CD4-positive, alpha-beta memory T cell (primary cell): ENCODE measurements at regions not wholly inside any gene's neighbourhood (a gene's known extent, or its start where the extent isn't known, plus 50 kb on each side); places are given as distances from the start of the nearest gene placed in this dataset.
A peak's percentile ranks its signal among the peaks of the same experiment; 100 is the strongest.

Source experiments
- CTCF ChIA-PET: fragments of 350-600 bp; sonication (Branson Sonifier 250); formaldehyde crosslinking; loops from one replicate; lab custom pipeline; 2021; ENCODE audit warnings: inconsistent platforms; ENCODE audit not compliant: partially characterized antibody; lab: Charles Lee
- POLR2A ChIA-PET: fragments of 350-600 bp; sonication (Branson Sonifier 250); formaldehyde crosslinking; loops from one replicate; lab custom pipeline; 2021; ENCODE audit not compliant: partially characterized antibody; lab: Charles Lee
- DNase-seq, 5 donors: peaks; one replicate each; pipeline versions ENCODE4 v3.0.0 to v3.0.0-alpha.2; 2020 to 2022; ENCODE audit warnings: mixed read lengths in 1 of 5
- H3K27ac ChIP-seq: one replicate; pipeline ENCODE4 v1.7.0; 2013; ENCODE audit warnings: low read depth, low read length
- H3K27me3 ChIP-seq: 2 replicates; pipeline ENCODE4 v1.7.0; 2013; ENCODE audit warnings: mild to moderate bottlenecking, low read length, moderate library complexity; ENCODE audit not compliant: insufficient read depth
- H3K36me3 ChIP-seq: 2 replicates; pipeline ENCODE4 v1.7.0; 2013; ENCODE audit warnings: mild to moderate bottlenecking, low read length, moderate library complexity; ENCODE audit not compliant: insufficient read depth
- H3K4me1 ChIP-seq: 2 replicates; pipeline ENCODE4 v1.7.0; 2013; ENCODE audit warnings: mild to moderate bottlenecking, low read length, moderate library complexity; ENCODE audit not compliant: insufficient read depth
- H3K4me3 ChIP-seq, 2 donors: one replicate each; pipeline ENCODE4 v1.7.0; 2013; ENCODE audit warnings: low read length in 2 of 2, mild to moderate bottlenecking in 1 of 2
- H3K9me3 ChIP-seq, 2 donors: one replicate each; pipeline ENCODE4 v1.7.0; 2013; ENCODE audit warnings: low read length in 2 of 2, control low read depth in 1 of 2; ENCODE audit not compliant: control insufficient read depth in 1 of 2
- H3K27ac Mint-ChIP-seq, 7 donors: one replicate each; pipeline ENCODE4 v1.8.0; 2020 to 2021; ENCODE audit warnings: mixed read lengths in 7 of 7, mild to moderate bottlenecking in 6 of 7, inconsistent platforms in 3 of 7, moderate library complexity in 3 of 7
- H3K27me3 Mint-ChIP-seq, 2 donors: one replicate each; pipeline ENCODE4 v1.8.0; 2020 to 2021; ENCODE audit warnings: mixed read lengths in 2 of 2
- H3K36me3 Mint-ChIP-seq, 2 donors: one replicate each; pipeline ENCODE4 v1.8.0; 2020 to 2021; ENCODE audit warnings: mixed read lengths in 2 of 2, inconsistent platforms in 1 of 2, mild to moderate bottlenecking in 1 of 2
- H3K4me1 Mint-ChIP-seq, 4 donors: one replicate each; pipeline ENCODE4 v1.8.0; 2020 to 2021; ENCODE audit warnings: mixed read lengths in 4 of 4, mild to moderate bottlenecking in 1 of 4
- H3K4me3 Mint-ChIP-seq, 8 donors: one replicate each; pipeline ENCODE4 v1.8.0; 2020 to 2021; ENCODE audit warnings: mixed read lengths in 8 of 8, mild to moderate bottlenecking in 7 of 8, moderate library complexity in 6 of 8, inconsistent platforms in 3 of 8
- H3K9me3 Mint-ChIP-seq, 8 donors: one replicate each; pipeline ENCODE4 v1.8.0; 2020 to 2021; ENCODE audit warnings: mixed read lengths in 8 of 8, mild to moderate bottlenecking in 5 of 8, inconsistent platforms in 3 of 8, moderate library complexity in 1 of 8
- intact Hi-C: fragments of 100-400 bp; cut with micrococcal nuclease; formaldehyde crosslinking; loops from one replicate; pipeline ENCODE4 v1.15.1; 2023

GRCh38 chr21:35507181-35507759 lies 458.2 kb upstream of the RUNX1 start:
- no peak for DNase-seq
- POLR2A ChIA-PET, result no interaction called here
- Mint-ChIP-seq H3K36me3 (no peaks in the 10 kb centered on the region), H3K27me3 (peaks cover 2 to 18% of the 10 kb centered on the region in 2 donors), H3K4me3 (no peak overlapping the region), H3K27ac (no peak overlapping the region), H3K9me3 (no peaks in the 10 kb centered on the region), H3K4me1 (peaks cover 13 to 20% (median 18%) of the 10 kb centered on the region in 4 donors)
- intact Hi-C loops, result no loop called here
- no peak overlapping the region for H3K27ac ChIP-seq
- H3K27me3 ChIP-seq, result no peaks in the 10 kb centered on the region
- CTCF ChIA-PET, result no interaction called here
- H3K36me3 ChIP-seq, result no peaks in the 10 kb centered on the region
- peaks cover 19% of the 10 kb centered on the region for H3K4me1 ChIP-seq
- H3K4me3 ChIP-seq, result no peak overlapping the region
- H3K9me3 ChIP-seq, result no peaks in the 10 kb centered on the region

DNA sequence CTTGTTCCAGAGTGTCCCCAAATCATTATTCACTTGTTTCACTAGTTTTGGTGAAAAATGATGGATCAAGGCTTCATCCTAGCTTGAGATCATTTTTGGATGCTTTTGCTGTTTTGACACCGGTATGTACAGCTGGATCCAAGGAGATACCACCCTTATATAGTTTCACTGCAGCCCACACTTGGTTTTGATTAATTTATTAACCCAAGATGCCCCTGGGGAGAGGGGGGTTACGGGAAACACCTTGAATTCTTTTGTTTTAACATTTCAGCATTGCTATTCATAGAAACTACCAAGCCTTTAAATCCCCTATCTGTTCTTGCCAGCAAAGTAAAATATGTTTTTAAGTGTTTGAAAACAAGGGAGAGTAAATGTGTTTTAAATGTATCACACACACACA lies 457.7 kb upstream of the RUNX1 start:
- Histone ChIP-seq H3K4me3 (no peak overlapping the region), H3K36me3 (no peaks in the 10 kb centered on the region), H3K27me3 (no peaks in the 10 kb centered on the region), H3K27ac (no peak overlapping the region), H3K4me1 (peaks cover 19% of the 10 kb centered on the region), H3K9me3 (no peaks in the 10 kb centered on the region)
- no peak for DNase-seq
- intact Hi-C loops, result no loop called here
- ChIA-PET POLR2A (no interaction called here), CTCF (no interaction called here)
- H3K4me3 Mint-ChIP-seq, result no peak overlapping the region
- peaks cover 13 to 20% (median 18%) of the 10 kb centered on the region in 4 donors for H3K4me1 Mint-ChIP-seq
- no peaks in the 10 kb centered on the region for H3K9me3 Mint-ChIP-seq
- H3K27me3 Mint-ChIP-seq, result peaks cover 2 to 16% of the 10 kb centered on the region in 2 donors
- H3K27ac Mint-ChIP-seq, result no peak overlapping the region
- H3K36me3 Mint-ChIP-seq, result no peaks in the 10 kb centered on the region

DNA sequence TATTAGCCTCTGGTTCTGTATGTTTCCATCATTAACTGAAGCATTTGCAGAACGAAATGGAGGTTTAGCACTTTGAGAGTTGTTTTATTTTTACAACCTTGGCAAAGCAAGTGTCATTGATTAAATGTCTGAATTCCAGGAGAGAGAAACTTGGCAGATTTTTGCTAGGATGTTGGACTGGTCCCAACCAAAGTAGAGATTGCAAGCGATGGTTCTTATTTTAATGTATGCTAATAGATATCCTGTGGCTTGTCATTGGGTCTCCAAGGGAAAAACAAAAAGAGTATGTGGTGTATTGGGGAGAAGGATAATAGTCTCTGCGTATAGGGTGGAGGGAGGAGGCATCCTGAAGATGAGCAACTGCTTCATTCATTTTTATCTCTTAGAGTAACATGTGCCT lies 457.2 kb upstream of the RUNX1 start:
- H3K36me3 ChIP-seq, result no peaks in the 10 kb centered on the region
- CTCF ChIA-PET, result no interaction called here
- Mint-ChIP-seq H3K27ac (peak overlapping the region in 1 of 7 donors; percentile 37), H3K9me3 (no peaks in the 10 kb centered on the region), H3K4me3 (no peak overlapping the region), H3K27me3 (peaks cover 2 to 14% of the 10 kb centered on the region in 2 donors), H3K36me3 (no peaks in the 10 kb centered on the region), H3K4me1 (peaks cover 13 to 20% (median 18%) of the 10 kb centered on the region in 4 donors)
- no peak overlapping the region for H3K27ac ChIP-seq
- intact Hi-C loops, result no loop called here
- H3K9me3 ChIP-seq, result no peaks in the 10 kb centered on the region
- DNase-seq, result no peak
- no peak overlapping the region for H3K4me3 ChIP-seq
- H3K4me1 ChIP-seq, result peaks cover 19% of the 10 kb centered on the region
- H3K27me3 ChIP-seq, result no peaks in the 10 kb centered on the region
- POLR2A ChIA-PET, result interaction anchor here (0.6 kb wide), 1 partner anchor 13 kb away, joined by 3 read pairs; no protein-coding TSS in a partner anchor

DNA sequence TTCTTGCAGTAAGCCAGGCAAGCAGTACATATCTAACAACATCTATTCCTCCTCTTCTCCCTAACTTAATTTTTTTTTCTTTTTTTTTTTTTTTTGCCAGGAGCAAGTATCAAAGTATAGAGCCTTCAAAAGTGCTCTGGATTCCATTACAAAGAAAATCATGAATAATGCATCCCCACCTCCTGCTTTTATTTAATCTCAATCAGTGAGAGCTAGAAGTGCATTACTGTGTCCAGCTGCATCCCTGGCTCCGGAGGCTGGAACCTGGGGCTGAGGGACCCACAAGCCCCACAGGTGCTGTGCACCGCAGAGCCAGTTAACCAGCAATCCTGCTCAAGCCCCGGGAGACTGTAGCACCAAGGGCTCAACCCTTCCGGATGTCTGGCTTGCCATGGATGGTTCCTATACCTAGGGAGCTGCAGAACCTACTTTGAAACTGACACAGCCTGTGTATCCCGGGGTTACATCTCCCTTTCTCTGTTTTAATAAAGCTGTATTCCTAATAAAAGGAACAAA lies 455.9 kb upstream of the RUNX1 start:
- POLR2A ChIA-PET, result interaction anchor here (1.4 kb wide), 1 partner anchor 21 kb away, joined by 3 read pairs; no protein-coding TSS in a partner anchor
- Histone ChIP-seq H3K4me3 (no peak overlapping the region), H3K27ac (no peak overlapping the region), H3K36me3 (no peaks in the 10 kb centered on the region), H3K4me1 (peaks cover 19% of the 10 kb centered on the region), H3K9me3 (no peaks in the 10 kb centered on the region), H3K27me3 (no peaks in the 10 kb centered on the region)
- CTCF ChIA-PET, result interaction anchor here (0.7 kb wide), 1 partner anchor 759 kb away, joined by 3 read pairs; no protein-coding TSS in a partner anchor
- H3K27me3 Mint-ChIP-seq, result peaks cover 6 to 18% of the 10 kb centered on the region in 2 donors
- peaks cover 13 to 20% (median 17%) of the 10 kb centered on the region in 4 donors for H3K4me1 Mint-ChIP-seq
- DNase-seq, result no peak
- no peaks in the 10 kb centered on the region for H3K36me3 Mint-ChIP-seq
- H3K27ac Mint-ChIP-seq, result peak overlapping the region in 1 of 7 donors; percentile 77
- intact Hi-C loops, result no loop called here
- H3K4me3 Mint-ChIP-seq, result no peak overlapping the region
- peaks cover 0 to 4% (median 0%) of the 10 kb centered on the region in 8 donors for H3K9me3 Mint-ChIP-seq

GRCh38 chr21:35504277-35504676 lies 455.2 kb upstream of the RUNX1 start:
- DNase-seq, result no peak
- Mint-ChIP-seq H3K4me3 (peak overlapping the region in 2 of 8 donors; percentile 35 to 73), H3K27me3 (peaks cover 6 to 18% of the 10 kb centered on the region in 2 donors)

DNA sequence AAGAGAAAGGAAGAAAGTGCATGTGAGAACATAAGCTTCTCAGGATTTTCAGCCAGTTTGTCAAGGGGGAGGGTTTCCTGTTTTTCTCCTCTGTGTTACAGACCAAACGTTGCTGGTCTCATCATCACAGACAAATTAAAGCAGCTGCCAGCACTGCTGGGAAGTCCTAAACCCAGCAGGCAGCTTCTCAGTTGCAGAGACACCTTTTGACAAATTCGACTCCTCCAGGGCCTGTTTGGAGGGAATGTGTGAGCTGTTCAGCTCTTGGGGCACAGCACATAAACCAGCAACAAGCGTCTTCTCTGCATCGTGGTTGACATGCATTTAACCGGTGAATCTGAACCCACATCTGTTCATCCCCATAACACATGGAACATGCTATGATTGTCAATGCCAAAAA lies 454.6 kb upstream of the RUNX1 start:
- CTCF ChIA-PET, result interaction anchor here (1.8 kb wide), 1 partner anchor 26 kb away, joined by 5 read pairs; no protein-coding TSS in a partner anchor
- H3K36me3 ChIP-seq, result no peaks in the 10 kb centered on the region

More at GRCh38 chr21:35504277-35504676, 455.2 kb upstream of the RUNX1 start:
- H3K4me3 ChIP-seq, result no peak overlapping the region
- Mint-ChIP-seq H3K4me1 (peaks cover 13 to 20% (median 17%) of the 10 kb centered on the region in 4 donors), H3K36me3 (no peaks in the 10 kb centered on the region), H3K9me3 (peaks cover 0 to 7% (median 0%) of the 10 kb centered on the region in 8 donors), H3K27ac (peak overlapping the region in 4 of 7 donors; percentile 19 to 92 (median 56))
- no peaks in the 10 kb centered on the region for H3K27me3 ChIP-seq
- no peaks in the 10 kb centered on the region for H3K36me3 ChIP-seq
- CTCF ChIA-PET, result interaction anchor here (1.8 kb wide), 1 partner anchor 25 kb away, joined by 5 read pairs; no protein-coding TSS in a partner anchor
- H3K4me1 ChIP-seq, result peaks cover 19% of the 10 kb centered on the region
- H3K27ac ChIP-seq, result no peak overlapping the region
- POLR2A ChIA-PET, result interaction anchor here (0.9 to 1.8 kb wide), 5 partner anchors 19 to 183 kb away, joined by 3 to 25 read pairs (median 4); no protein-coding TSS in a partner anchor
- H3K9me3 ChIP-seq, result no peaks in the 10 kb centered on the region
- intact Hi-C loops, result no loop called here

DNA sequence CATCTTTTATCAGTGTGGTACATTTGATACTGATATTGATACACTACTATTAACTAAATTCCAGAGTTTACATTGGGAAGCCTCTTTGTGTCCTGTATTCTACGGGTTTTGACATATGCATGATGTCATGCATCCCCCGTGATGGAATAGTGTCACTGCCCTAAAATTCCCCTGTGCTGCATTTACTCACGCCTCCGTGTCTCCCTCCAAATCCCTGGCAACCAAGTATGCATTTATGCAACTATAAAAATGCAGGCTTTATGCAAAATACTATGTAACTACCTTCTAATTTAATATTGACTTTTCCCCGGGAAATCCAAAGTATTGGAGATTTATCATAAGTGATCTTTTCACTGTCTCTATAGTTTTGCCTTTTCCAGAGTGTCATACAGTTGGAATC lies 453.7 kb upstream of the RUNX1 start:
- H3K27me3 Mint-ChIP-seq, result peaks cover 6 to 15% of the 10 kb centered on the region in 2 donors
- no peak overlapping the region for H3K27ac Mint-ChIP-seq
- Histone ChIP-seq H3K4me3 (no peak overlapping the region), H3K27ac (no peak overlapping the region), H3K27me3 (no peaks in the 10 kb centered on the region), H3K36me3 (no peaks in the 10 kb centered on the region), H3K4me1 (peaks cover 19% of the 10 kb centered on the region), H3K9me3 (no peaks in the 10 kb centered on the region)
- ChIA-PET CTCF (interaction anchor here (1.8 kb wide), 1 partner anchor 26 kb away, joined by 5 read pairs; no protein-coding TSS in a partner anchor), POLR2A (interaction anchor here (1.3 to 1.8 kb wide), 2 partner anchors 26 to 28 kb away, joined by 4 to 25 read pairs; no protein-coding TSS in a partner anchor)
- DNase-seq, result no peak
- no peaks in the 10 kb centered on the region for H3K36me3 Mint-ChIP-seq
- H3K4me1 Mint-ChIP-seq, result peaks cover 13 to 20% (median 17%) of the 10 kb centered on the region in 4 donors
- peaks cover 0 to 7% (median 0%) of the 10 kb centered on the region in 8 donors for H3K9me3 Mint-ChIP-seq
- intact Hi-C loops, result no loop called here
- H3K4me3 Mint-ChIP-seq, result no peak overlapping the region

More for the DNA sequence above, 454.6 kb upstream of the RUNX1 start:
- DNase-seq, result peak in 3 of 5 donors; percentile 4 to 13 (median 11)
- Histone ChIP-seq H3K27ac (no peak overlapping the region), H3K27me3 (no peaks in the 10 kb centered on the region), H3K4me1 (peaks cover 19% of the 10 kb centered on the region), H3K9me3 (no peaks in the 10 kb centered on the region), H3K4me3 (no peak overlapping the region)
- peak overlapping the region; percentile 19 to 92 (median 58) for H3K27ac Mint-ChIP-seq
- H3K4me3 Mint-ChIP-seq, result peak overlapping the region in 7 of 8 donors; percentile 26 to 81 (median 63)
- POLR2A ChIA-PET, result interaction anchor here (0.6 to 1.8 kb wide), 5 partner anchors 20 to 456 kb away, joined by 3 to 25 read pairs (median 4); no protein-coding TSS in a partner anchor
- H3K4me1 Mint-ChIP-seq, result peaks cover 13 to 20% (median 17%) of the 10 kb centered on the region in 4 donors
- H3K9me3 Mint-ChIP-seq, result peaks cover 0 to 7% (median 0%) of the 10 kb centered on the region in 8 donors
- H3K36me3 Mint-ChIP-seq, result no peaks in the 10 kb centered on the region
- intact Hi-C loops, result no loop called here
- H3K27me3 Mint-ChIP-seq, result peaks cover 6 to 15% of the 10 kb centered on the region in 2 donors
